CD8-positive, alpha-beta memory T cell (primary cell): ENCODE measurements at regions not wholly inside any gene's neighbourhood (a gene's known extent, or its start where the extent isn't known, plus 50 kb on each side); places are given as distances from the start of the nearest gene placed in this dataset.
"Not testable (repeated sequence)": the region's sequence is repeated elsewhere in the genome, so short reads cannot be mapped to it uniquely, and the experiment has no call there.

ENCODE experiments used
- CTCF ChIA-PET: fragments of 350-600 bp; sonication (Branson Sonifier 250); formaldehyde crosslinking; loops from one replicate; lab custom pipeline; 2021; ENCODE audit warnings: antibody characterized with exemption; lab: Charles Lee
- POLR2A ChIA-PET: fragments of 350-600 bp; sonication (Branson Sonifier 250); formaldehyde crosslinking; loops from one replicate; lab custom pipeline; 2021; ENCODE audit warnings: antibody characterized with exemption; lab: Charles Lee
- DNase-seq, 5 donors: peaks; one replicate each; pipeline versions ENCODE4 v3.0.0 to v3.0.0-alpha.2; 2020 to 2022; ENCODE audit warnings: mixed read lengths in 1 of 5
- H3K27ac ChIP-seq: one replicate; pipeline ENCODE4 v1.7.0; 2013; ENCODE audit warnings: low read depth, mild to moderate bottlenecking, low read length, moderate library complexity
- H3K27me3 ChIP-seq: 2 replicates; pipeline ENCODE4 v1.7.0; 2013; ENCODE audit warnings: low read length, mild to moderate bottlenecking; ENCODE audit not compliant: insufficient read depth, poor library complexity, severe bottlenecking
- H3K36me3 ChIP-seq: 2 replicates; pipeline ENCODE4 v1.7.0; 2013; ENCODE audit warnings: mild to moderate bottlenecking, low read length, moderate library complexity; ENCODE audit not compliant: insufficient read depth
- H3K4me1 ChIP-seq: 2 replicates; pipeline ENCODE4 v1.7.0; 2013; ENCODE audit warnings: mild to moderate bottlenecking, low read length, moderate library complexity; ENCODE audit not compliant: insufficient read depth
- H3K4me3 ChIP-seq: 2 replicates; pipeline ENCODE4 v1.7.0; 2013; ENCODE audit warnings: mild to moderate bottlenecking, low read length
- H3K9me3 ChIP-seq: 2 replicates; pipeline ENCODE4 v1.7.0; 2013; ENCODE audit warnings: mild to moderate bottlenecking, low read length
- H3K27ac Mint-ChIP-seq, 8 donors: one replicate each; pipeline ENCODE4 v1.8.0; 2020 to 2021; ENCODE audit warnings: mixed read lengths in 8 of 8, mild to moderate bottlenecking in 6 of 8, inconsistent platforms in 3 of 8, moderate library complexity in 3 of 8
- H3K27me3 Mint-ChIP-seq, 2 donors: one replicate each; pipeline ENCODE4 v1.8.0; 2020 to 2021; ENCODE audit warnings: mixed read lengths in 2 of 2, mild to moderate bottlenecking in 1 of 2, moderate library complexity in 1 of 2
- H3K36me3 Mint-ChIP-seq, 3 donors: one replicate each; pipeline ENCODE4 v1.8.0; 2020 to 2021; ENCODE audit warnings: mixed read lengths in 3 of 3, inconsistent platforms in 1 of 3, mild to moderate bottlenecking in 1 of 3
- H3K4me1 Mint-ChIP-seq, 3 donors: one replicate each; pipeline ENCODE4 v1.8.0; 2020 to 2021; ENCODE audit warnings: mixed read lengths in 3 of 3, inconsistent platforms in 1 of 3, mild to moderate bottlenecking in 1 of 3
- H3K4me3 Mint-ChIP-seq, 7 donors: one replicate each; pipeline ENCODE4 v1.8.0; 2020 to 2021; ENCODE audit warnings: mixed read lengths in 7 of 7, mild to moderate bottlenecking in 6 of 7, moderate library complexity in 4 of 7, inconsistent platforms in 2 of 7
- H3K9me3 Mint-ChIP-seq, 5 donors: one replicate each; pipeline ENCODE4 v1.8.0; 2020 to 2022; ENCODE audit warnings: mixed read lengths in 5 of 5, mild to moderate bottlenecking in 3 of 5, moderate library complexity in 2 of 5, inconsistent platforms in 1 of 5

DNA sequence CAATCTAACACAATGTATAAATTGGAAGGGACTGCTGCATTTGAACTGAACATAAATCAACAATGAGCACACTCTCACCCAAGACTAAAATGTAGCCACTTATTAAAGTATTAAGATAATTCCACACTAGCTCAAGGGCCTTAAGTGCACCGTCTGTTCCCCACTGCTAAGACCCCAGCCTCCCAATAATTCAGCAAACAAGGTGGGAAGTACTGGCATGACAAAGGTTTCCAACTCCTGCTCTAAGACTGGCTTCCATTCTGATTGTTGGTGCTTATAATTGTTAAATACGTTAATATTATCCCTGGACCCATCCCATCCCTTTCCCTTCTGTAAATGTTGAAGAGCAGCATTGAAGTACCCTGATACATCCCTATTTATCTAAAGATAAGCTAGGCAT lies 636.7 kb downstream of the NR2F1-AS1 start:
- Mint-ChIP-seq H3K9me3 (peaks cover 0 to 14% (median 4%) of the 10 kb centered on the region in 5 donors), H3K4me1 (no peaks in the 10 kb centered on the region), H3K36me3 (no peaks in the 10 kb centered on the region), H3K27me3 (no peaks in the 10 kb centered on the region), H3K27ac (peak overlapping the region in 1 of 8 donors; percentile 34), H3K4me3 (no peak overlapping the region)
- no peak for DNase-seq
- Histone ChIP-seq H3K9me3 (no peaks in the 10 kb centered on the region), H3K4me1 (no peaks in the 10 kb centered on the region), H3K27me3 (no peaks in the 10 kb centered on the region), H3K27ac (no peak overlapping the region), H3K4me3 (no peak overlapping the region), H3K36me3 (no peaks in the 10 kb centered on the region)
- ChIA-PET CTCF (no interaction called here), POLR2A (no interaction called here)

DNA sequence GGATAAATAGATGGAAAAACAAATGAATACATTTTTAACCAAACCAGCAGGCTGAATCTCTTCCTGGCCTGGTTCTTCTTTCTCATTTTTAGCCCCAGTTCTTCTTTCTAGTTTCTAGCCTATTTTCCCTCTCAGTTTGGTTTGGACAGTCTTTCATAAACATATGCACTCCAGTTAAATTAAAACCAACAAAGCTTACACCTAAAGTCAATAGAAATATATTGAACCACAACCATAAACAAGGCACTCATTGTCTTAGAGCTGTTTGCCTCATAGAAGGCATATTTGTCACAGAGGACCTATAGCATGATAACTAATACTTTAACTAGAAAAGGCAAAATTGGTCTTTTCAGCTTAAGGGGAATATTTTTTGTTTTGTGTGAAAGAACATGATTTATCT lies 638.3 kb downstream of the NR2F1-AS1 start:
- H3K36me3 ChIP-seq, result no peaks in the 10 kb centered on the region
- H3K4me1 Mint-ChIP-seq, result no peaks in the 10 kb centered on the region
- DNase-seq, result no peak
- ChIA-PET CTCF (no interaction called here), POLR2A (no interaction called here)
- H3K9me3 Mint-ChIP-seq, result peaks cover 0 to 3% (median 0%) of the 10 kb centered on the region in 5 donors
- H3K27me3 Mint-ChIP-seq, result no peaks in the 10 kb centered on the region
- no peaks in the 10 kb centered on the region for H3K27me3 ChIP-seq
- H3K4me3 Mint-ChIP-seq, result no peak overlapping the region
- no peak overlapping the region for H3K27ac ChIP-seq
- H3K36me3 Mint-ChIP-seq, result no peaks in the 10 kb centered on the region
- no peak overlapping the region for H3K4me3 ChIP-seq
- H3K9me3 ChIP-seq, result no peaks in the 10 kb centered on the region
- no peak overlapping the region for H3K27ac Mint-ChIP-seq
- no peaks in the 10 kb centered on the region for H3K4me1 ChIP-seq

DNA sequence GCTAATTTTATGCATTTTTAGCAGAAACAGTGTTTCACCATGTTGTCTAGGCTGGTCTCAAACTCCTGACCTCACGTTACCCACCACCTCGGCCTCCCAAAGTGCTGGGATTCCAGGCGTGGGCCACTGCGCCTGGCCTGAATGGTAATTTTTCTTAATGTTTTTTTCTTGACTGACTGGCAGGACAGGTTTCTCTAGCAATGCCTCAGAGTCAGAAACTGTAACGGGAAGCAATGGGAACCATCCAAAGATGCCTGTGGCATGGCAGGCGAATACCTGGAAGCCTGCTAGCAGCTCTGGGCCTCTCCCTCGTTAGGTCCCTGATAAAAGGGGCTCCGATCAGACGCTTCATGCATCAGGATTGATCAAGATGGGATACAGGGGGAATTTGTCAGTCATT lies 639.2 kb downstream of the NR2F1-AS1 start:
- H3K9me3 ChIP-seq, result no peaks in the 10 kb centered on the region

DNA sequence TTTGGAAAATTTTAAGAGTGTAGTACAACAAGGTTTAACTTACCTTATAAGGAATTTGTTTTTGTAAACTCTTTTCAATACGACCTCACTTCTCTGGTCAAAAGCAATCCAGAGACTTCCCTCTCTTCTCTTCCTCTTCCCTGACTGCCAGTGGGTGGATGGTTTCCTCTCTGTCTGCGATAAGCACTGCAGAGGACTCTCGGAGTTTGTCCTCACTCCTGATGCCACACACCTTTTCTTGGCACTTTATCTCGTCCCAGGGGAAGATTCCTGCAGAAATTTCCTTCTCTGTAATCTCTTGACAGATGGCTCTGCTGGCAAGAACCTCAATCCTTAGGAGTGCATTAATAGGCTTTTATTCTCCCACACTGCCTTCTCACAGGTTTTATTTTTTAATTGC lies 641.6 kb downstream of the NR2F1-AS1 start:
- Histone ChIP-seq H3K27ac (no peak overlapping the region), H3K27me3 (no peaks in the 10 kb centered on the region), H3K36me3 (no peaks in the 10 kb centered on the region), H3K4me1 (no peaks in the 10 kb centered on the region), H3K9me3 (no peaks in the 10 kb centered on the region), H3K4me3 (no peak overlapping the region)
- Mint-ChIP-seq H3K4me1 (no peaks in the 10 kb centered on the region), H3K4me3 (no peak overlapping the region), H3K36me3 (no peaks in the 10 kb centered on the region), H3K9me3 (peaks cover 0 to 6% (median 2%) of the 10 kb centered on the region in 5 donors), H3K27ac (no peak overlapping the region), H3K27me3 (no peaks in the 10 kb centered on the region)
- CTCF ChIA-PET, result no interaction called here
- DNase-seq, result no peak
- POLR2A ChIA-PET, result no interaction called here

More for the DNA sequence above, 639.2 kb downstream of the NR2F1-AS1 start:
- ChIA-PET CTCF (no interaction called here), POLR2A (no interaction called here)
- Mint-ChIP-seq H3K27ac (no peak overlapping the region), H3K9me3 (peaks cover 0 to 2% (median 0%) of the 10 kb centered on the region in 5 donors), H3K4me3 (no peak overlapping the region), H3K4me1 (no peaks in the 10 kb centered on the region), H3K36me3 (no peaks in the 10 kb centered on the region), H3K27me3 (no peaks in the 10 kb centered on the region)
- no peak for DNase-seq
- H3K4me3 ChIP-seq, result no peak overlapping the region
- H3K27ac ChIP-seq, result no peak overlapping the region
- no peaks in the 10 kb centered on the region for H3K4me1 ChIP-seq
- H3K27me3 ChIP-seq, result no peaks in the 10 kb centered on the region
- H3K36me3 ChIP-seq, result no peaks in the 10 kb centered on the region

DNA sequence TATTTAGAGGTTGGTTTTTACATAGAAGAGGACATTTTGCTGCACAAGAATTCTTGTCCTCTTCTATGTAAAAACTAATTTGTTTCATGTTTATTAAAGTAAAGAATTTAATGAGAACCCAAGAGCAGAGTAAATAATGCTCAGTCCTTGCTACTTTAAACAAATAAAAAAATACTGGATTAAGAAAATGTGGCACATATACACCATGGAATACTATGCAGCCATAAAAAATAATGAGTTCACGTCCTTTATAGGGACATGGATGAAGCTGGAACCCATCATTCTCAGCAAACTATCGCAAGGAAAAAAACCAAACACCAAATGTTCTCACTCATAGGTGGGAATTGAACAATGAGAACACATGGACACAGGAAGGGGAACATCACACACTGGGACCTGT lies 643.6 kb downstream of the NR2F1-AS1 start:
- H3K27me3 ChIP-seq, H3K4me3 Mint-ChIP-seq, H3K4me1 ChIP-seq, H3K27ac Mint-ChIP-seq, H3K27me3 Mint-ChIP-seq, POLR2A ChIA-PET, DNase-seq, H3K36me3 Mint-ChIP-seq, H3K9me3 Mint-ChIP-seq, H3K27ac ChIP-seq, H3K4me3 ChIP-seq, H3K36me3 ChIP-seq, H3K4me1 Mint-ChIP-seq, CTCF ChIA-PET, H3K9me3 ChIP-seq: not testable (repeated sequence)

DNA sequence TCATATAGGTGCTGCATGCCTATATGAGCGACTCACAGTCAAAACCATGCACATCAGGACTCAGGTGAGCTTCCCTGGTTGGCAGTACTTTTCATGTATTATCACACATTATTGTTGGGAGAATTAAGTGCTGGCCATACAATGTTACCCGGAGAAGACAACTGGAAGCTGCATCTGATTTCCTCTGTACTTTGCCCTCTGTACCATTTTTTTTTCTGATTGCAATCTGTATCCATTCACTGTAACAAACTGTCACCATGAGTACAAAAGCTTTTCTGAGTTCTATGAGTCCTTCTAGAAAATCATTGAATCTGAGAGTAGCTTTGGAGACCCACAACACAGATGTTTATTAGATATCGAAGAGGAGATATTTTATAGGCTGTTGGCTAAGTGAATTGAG lies 651.0 kb downstream of the NR2F1-AS1 start:
- Mint-ChIP-seq H3K9me3 (peaks cover 0 to 10% (median 2%) of the 10 kb centered on the region in 5 donors), H3K27ac (no peak overlapping the region), H3K36me3 (no peaks in the 10 kb centered on the region), H3K27me3 (peaks cover 0 to 1% of the 10 kb centered on the region in 2 donors), H3K4me1 (no peaks in the 10 kb centered on the region), H3K4me3 (no peak overlapping the region)
- no peak overlapping the region for H3K4me3 ChIP-seq
- H3K9me3 ChIP-seq, result no peaks in the 10 kb centered on the region
- no peak for DNase-seq
- no peak overlapping the region for H3K27ac ChIP-seq
- POLR2A ChIA-PET, result no interaction called here
- no peaks in the 10 kb centered on the region for H3K4me1 ChIP-seq
- no peaks in the 10 kb centered on the region for H3K27me3 ChIP-seq
- CTCF ChIA-PET, result no interaction called here
- H3K36me3 ChIP-seq, result no peaks in the 10 kb centered on the region

DNA sequence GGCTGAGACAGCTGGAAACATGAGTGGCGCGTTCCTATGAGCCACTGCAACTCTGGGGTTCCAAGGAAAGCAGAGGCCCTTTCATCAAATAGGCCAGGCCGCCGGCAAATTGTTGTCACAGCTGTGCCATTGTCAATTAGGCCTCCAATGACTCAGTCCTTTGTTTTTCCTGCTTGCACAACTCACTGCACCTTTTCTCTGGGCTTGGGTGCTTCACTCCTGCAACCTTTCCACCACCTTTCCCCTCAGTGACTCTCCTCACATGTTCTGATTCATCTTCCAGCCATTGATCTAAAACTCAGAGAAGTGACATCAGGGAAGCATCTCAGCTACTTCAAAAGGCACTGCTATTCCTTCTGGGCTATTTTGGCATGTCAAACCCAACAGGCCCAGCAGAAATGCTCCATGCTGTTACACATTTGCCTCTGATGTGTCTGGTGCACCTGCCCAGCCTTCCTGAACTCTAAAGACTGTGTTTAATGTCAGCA lies 653.7 kb downstream of the NR2F1-AS1 start:
- H3K36me3 Mint-ChIP-seq, result no peaks in the 10 kb centered on the region
- Histone ChIP-seq H3K9me3 (no peaks in the 10 kb centered on the region), H3K4me3 (no peak overlapping the region), H3K36me3 (no peaks in the 10 kb centered on the region), H3K27ac (no peak overlapping the region), H3K4me1 (no peaks in the 10 kb centered on the region), H3K27me3 (no peaks in the 10 kb centered on the region)
- H3K27ac Mint-ChIP-seq, result no peak overlapping the region
- no peaks in the 10 kb centered on the region for H3K4me1 Mint-ChIP-seq
- no peaks in the 10 kb centered on the region for H3K27me3 Mint-ChIP-seq
- ChIA-PET CTCF (no interaction called here), POLR2A (no interaction called here)
- no peak overlapping the region for H3K4me3 Mint-ChIP-seq
- no peak for DNase-seq
- H3K9me3 Mint-ChIP-seq, result peaks cover 0 to 10% (median 2%) of the 10 kb centered on the region in 5 donors

DNA sequence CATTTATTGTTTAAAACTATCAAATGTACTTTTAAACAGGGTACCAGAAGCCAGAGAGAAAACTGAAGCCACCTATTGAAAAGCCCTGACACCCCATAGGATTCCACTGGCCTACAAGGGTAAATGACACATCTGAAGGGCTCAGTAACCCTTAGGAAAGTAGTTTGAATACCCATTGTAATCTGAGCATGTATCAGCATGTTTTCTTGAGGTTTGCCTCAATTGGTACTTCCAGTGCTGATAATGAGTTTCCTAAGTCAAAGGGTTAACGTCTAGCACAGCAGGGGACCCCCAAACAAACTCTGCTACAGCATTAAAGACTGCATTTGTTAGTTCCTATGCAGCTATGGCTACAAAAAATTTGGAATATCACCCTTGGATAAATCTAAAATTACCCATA lies 657.1 kb downstream of the NR2F1-AS1 start:
- no peak overlapping the region for H3K27ac ChIP-seq
- H3K4me3 ChIP-seq, result no peak overlapping the region
- no peaks in the 10 kb centered on the region for H3K9me3 ChIP-seq
- H3K27me3 Mint-ChIP-seq, result no peaks in the 10 kb centered on the region
- H3K36me3 ChIP-seq, result no peaks in the 10 kb centered on the region
- peaks cover 0 to 2% (median 0%) of the 10 kb centered on the region in 5 donors for H3K9me3 Mint-ChIP-seq
- no peaks in the 10 kb centered on the region for H3K27me3 ChIP-seq
- H3K4me1 ChIP-seq, result no peaks in the 10 kb centered on the region
- no peak overlapping the region for H3K27ac Mint-ChIP-seq
- no peaks in the 10 kb centered on the region for H3K36me3 Mint-ChIP-seq
- CTCF ChIA-PET, result no interaction called here
- POLR2A ChIA-PET, result no interaction called here
- H3K4me3 Mint-ChIP-seq, result no peak overlapping the region
- DNase-seq, result no peak
- H3K4me1 Mint-ChIP-seq, result no peaks in the 10 kb centered on the region
